GM15510 (cell line): ENCODE measurements at regions not wholly inside any gene's neighbourhood (a gene's known extent, or its start where the extent isn't known, plus 50 kb on each side); places are given as distances from the start of the nearest gene placed in this dataset.

Experiments
- POLR2A ChIP-seq: IDR thresholded peaks from 3 replicates; pipeline ENCODE4 v1.6.1; 2011; ENCODE audit warnings: borderline replicate concordance; ENCODE audit not compliant: insufficient read length; ENCODE audit errors: extremely low read depth

- TF ChIP-seq POLR2A: peak; percentile 77
Measured at GRCh38 chr16:22436823-22437652, 62.6 kb upstream of the CDR2 start.

- no peak for TF ChIP-seq POLR2A
Measured at GRCh38 chr16:22428654-22429053, 54.2 kb upstream of the CDR2 start.

DNA sequence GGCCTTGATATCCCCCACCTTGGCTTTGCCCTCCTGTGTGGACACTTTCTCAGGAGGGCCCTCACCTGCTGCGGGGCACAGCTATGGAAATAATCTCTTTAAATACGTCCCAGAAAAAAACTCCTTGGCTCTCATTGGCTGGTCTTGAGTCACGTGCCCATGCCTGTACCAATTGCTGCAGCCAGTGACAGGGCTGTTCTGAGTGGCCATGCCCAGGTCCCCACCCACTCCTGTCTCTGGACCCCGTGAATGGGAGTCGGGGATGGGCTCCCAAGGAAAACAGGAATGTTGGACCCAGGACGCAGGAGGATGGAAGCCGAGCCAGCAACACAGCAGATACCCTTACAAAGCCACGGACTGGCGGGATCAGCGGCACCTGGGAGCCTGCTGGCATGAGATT, 53.1 kb upstream of the CDR2 start:
- TF ChIP-seq POLR2A: no peak

GRCh38 chr16:22425847-22426246, 51.4 kb upstream of the CDR2 start:
- TF ChIP-seq POLR2A: no peak

DNA sequence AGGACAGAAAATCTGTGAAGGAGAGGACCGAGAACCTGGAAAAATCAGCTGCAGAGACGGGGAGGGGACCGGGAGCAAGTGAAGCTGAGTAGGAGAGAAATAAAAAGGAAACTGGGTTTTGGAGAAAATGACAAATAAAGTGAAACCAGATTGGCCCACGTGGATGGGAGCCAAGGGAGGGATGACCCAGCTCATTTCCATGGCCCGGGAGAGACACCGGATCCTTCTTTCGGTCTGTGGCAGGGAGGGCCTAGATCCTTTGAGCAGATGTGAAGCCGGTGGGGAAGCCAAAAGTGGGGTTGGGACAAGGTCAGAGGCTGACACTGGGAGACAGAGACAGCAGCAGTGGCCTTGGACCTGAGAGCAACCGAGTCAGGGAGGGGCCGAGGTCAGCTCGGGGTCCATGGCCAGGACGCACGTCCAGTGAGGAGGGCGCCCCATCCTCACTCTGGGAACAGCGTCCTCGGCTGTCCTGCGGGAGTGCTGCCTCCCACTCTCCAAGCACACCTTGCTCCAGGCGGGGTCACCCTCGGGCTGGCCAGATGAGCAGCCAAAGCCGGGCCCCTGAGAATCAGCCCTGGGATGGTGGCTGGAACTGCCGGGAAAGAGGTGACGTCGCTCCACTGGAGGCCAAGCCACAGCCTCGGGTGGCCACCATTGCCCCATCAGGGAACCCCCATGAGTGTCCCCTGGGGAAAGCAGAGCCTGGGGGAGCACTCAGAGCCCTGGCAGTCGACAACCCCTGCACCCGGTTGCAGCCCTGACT, 50.8 kb upstream of the CDR2 start:
- TF ChIP-seq POLR2A: no peak

DNA sequence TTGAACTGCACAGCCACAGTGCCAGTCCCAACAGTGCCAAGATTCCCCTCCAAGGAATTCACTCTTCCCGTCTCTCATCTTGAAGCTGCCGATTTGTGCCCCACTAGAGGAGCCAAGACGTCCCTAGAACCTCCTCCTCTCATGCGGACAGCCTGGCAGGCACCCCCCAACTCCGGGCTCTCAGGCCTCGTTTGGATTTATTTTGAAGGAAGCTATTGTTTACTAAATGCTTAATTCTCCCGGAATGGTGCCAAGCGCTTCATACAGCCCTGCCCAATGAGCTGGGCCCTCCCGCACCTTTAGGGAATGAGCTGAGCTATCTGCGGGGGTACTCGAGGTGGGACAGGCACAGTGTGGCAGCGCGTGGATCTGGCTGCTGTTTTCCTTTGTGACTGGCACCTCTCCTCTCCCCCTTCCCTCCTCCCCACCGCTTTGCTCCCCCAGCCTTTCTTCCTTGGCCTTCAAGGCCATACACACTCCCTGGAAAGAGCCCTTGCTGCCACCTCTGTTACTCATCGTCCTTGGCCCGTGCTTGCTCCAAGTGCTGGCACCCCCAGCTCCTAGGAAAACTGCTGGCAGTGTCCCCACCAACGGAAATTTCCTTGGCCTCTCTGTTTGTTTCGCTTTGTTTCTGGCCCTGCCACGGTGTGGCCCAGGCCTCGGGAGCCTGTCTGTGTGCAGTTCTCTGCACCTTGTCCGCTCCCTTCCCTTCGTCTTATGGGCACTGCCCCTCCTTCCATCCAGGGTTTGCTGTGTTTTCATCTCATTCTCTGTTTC, 49.9 kb upstream of the CDR2 start:
- TF ChIP-seq POLR2A: no peak
